ENCODE measurements at regions not wholly inside any gene's neighbourhood (a gene's known extent, or its start where the extent isn't known, plus 50 kb on each side); places are given as distances from the start of the nearest gene placed in this dataset.

GRCh38 chr12:25818596-25819390 is 139.7 kb upstream of the RASSF8 start:
- Histone ChIP-seq H3K27me3 (no peaks in the 10 kb centered on the region), H3K9me3 (no peaks in the 10 kb centered on the region), H3K36me3 (no peaks in the 10 kb centered on the region), H3K4me3 (ENCODE audit: low read depth, low read length) (no peak overlapping the region), H3K4me1 (no peaks in the 10 kb centered on the region)
- TF ChIP-seq CTCF (IDR thresholded peaks at IDR 0.05; ENCODE audit: low read depth, low read length), result no peak
- no peak for DNase-seq

GRCh38 chr12:25819691-25820090 is 138.8 kb upstream of the RASSF8 start:
- Histone ChIP-seq H3K36me3 (no peaks in the 10 kb centered on the region), H3K4me3 (ENCODE audit: low read depth, low read length) (no peak overlapping the region), H3K4me1 (no peaks in the 10 kb centered on the region), H3K9me3 (no peaks in the 10 kb centered on the region), H3K27me3 (no peaks in the 10 kb centered on the region)
- no peak for DNase-seq
- TF ChIP-seq CTCF (IDR thresholded peaks at IDR 0.05; ENCODE audit: low read depth, low read length), result no peak

- TF ChIP-seq CTCF (IDR thresholded peaks at IDR 0.05; ENCODE audit: low read depth, low read length), result no peak
- no peaks in the 10 kb centered on the region for H3K27me3 ChIP-seq
- no peaks in the 10 kb centered on the region for H3K4me1 ChIP-seq
- H3K9me3 ChIP-seq, result no peaks in the 10 kb centered on the region
- no peaks in the 10 kb centered on the region for H3K36me3 ChIP-seq
- no peak for DNase-seq
- H3K4me3 ChIP-seq (ENCODE audit: low read depth, low read length), result no peak overlapping the region
Measured at GRCh38 chr12:25822281-25822680, 136.2 kb upstream of the RASSF8 start.

- Histone ChIP-seq H3K4me3 (ENCODE audit: low read depth, low read length) (no peak overlapping the region), H3K9me3 (no peaks in the 10 kb centered on the region), H3K4me1 (no peaks in the 10 kb centered on the region), H3K27me3 (no peaks in the 10 kb centered on the region), H3K36me3 (no peaks in the 10 kb centered on the region)
- no peak for TF ChIP-seq CTCF (IDR thresholded peaks at IDR 0.05; ENCODE audit: low read depth, low read length)
- no peak for DNase-seq
Measured at GRCh38 chr12:25824734-25825133, 133.7 kb upstream of the RASSF8 start.

- Histone ChIP-seq H3K36me3 (no peaks in the 10 kb centered on the region), H3K27me3 (no peaks in the 10 kb centered on the region), H3K4me1 (no peaks in the 10 kb centered on the region), H3K4me3 (ENCODE audit: low read depth, low read length) (no peak overlapping the region), H3K9me3 (no peaks in the 10 kb centered on the region)
- DNase-seq, result no peak
- peak; percentile 22; the same call in 1 of the 2 replicates for TF ChIP-seq CTCF (IDR thresholded peaks at IDR 0.05; ENCODE audit: low read depth, low read length)
Measured at GRCh38 chr12:25825446-25825845, 133.0 kb upstream of the RASSF8 start.

- TF ChIP-seq CTCF (IDR thresholded peaks at IDR 0.05; ENCODE audit: low read depth, low read length), result no peak
- DNase-seq, result no peak
- Histone ChIP-seq H3K4me3 (ENCODE audit: low read depth, low read length) (no peak overlapping the region), H3K9me3 (no peaks in the 10 kb centered on the region), H3K36me3 (no peaks in the 10 kb centered on the region), H3K27me3 (no peaks in the 10 kb centered on the region), H3K4me1 (no peaks in the 10 kb centered on the region)
Measured at GRCh38 chr12:25827141-25827540, 131.3 kb upstream of the RASSF8 start.
